PC-3 (cell line): ENCODE measurements at regions not wholly inside any gene's neighbourhood (a gene's known extent, or its start where the extent isn't known, plus 50 kb on each side); places are given as distances from the start of the nearest gene placed in this dataset.

Experiments used
- ATAC-seq: fragments of 200-7000 bp; cut with Tn5 transposase; 2 replicates; pipeline ENCODE4 v1.9.1; 2020; ENCODE audit warnings: mild to moderate bottlenecking, moderate library complexity
- BruUV-seq: library from RNA; stranded (reverse); fragments of 400-500 nt; replicated peaks from 2 replicates; lab custom pipeline; 2021; lab: Mats Ljungman, UMichigan
- CTCF ChIA-PET: fragments of 300-600 bp; sonication (Branson Sonifier 250); formaldehyde crosslinking; loops from one replicate; lab custom pipeline; 2022; ENCODE audit warnings: antibody characterized with exemption; lab: Charles Lee
- POLR2A ChIA-PET: fragments of 300-600 bp; sonication (Branson Sonifier 250); formaldehyde crosslinking; loops from one replicate; lab custom pipeline; 2022; ENCODE audit warnings: antibody characterized with exemption; ENCODE audit not compliant: unreplicated experiment; lab: Charles Lee
- DNase-seq: peaks from one replicate; pipeline ENCODE4 v3.0.0-alpha.2; 2015
- H2AFZ ChIP-seq: fragments of 300-600 bp; sonication (generic); 2 replicates; pipeline ENCODE4 v1.6.0; 2016; ENCODE audit warnings: antibody characterized with exemption, low read length
- H3F3A ChIP-seq: fragments of 300-600 bp; sonication (generic); one replicate; pipeline ENCODE4 v1.6.0; 2017; ENCODE audit warnings: antibody characterized with exemption, low read length, control low read depth, mild to moderate bottlenecking; ENCODE audit not compliant: unreplicated experiment
- H3K27ac ChIP-seq: fragments of 300-600 bp; sonication (generic); 2 replicates; pipeline ENCODE4 v1.5.1; 2016; ENCODE audit warnings: mild to moderate bottlenecking, low read length
- H3K27me3 ChIP-seq: fragments of 300-600 bp; sonication (generic); 2 replicates; pipeline ENCODE4 v1.6.1; 2016; ENCODE audit warnings: low read length, mixed read lengths
- H3K36me3 ChIP-seq: fragments of 300-600 bp; sonication (generic); 2 replicates; pipeline ENCODE4 v1.6.1; 2016; ENCODE audit warnings: low read depth, mixed run types, low read length, mixed read lengths
- H3K4me1 ChIP-seq: fragments of 300-600 bp; sonication (generic); 2 replicates; pipeline ENCODE4 v1.5.1; 2016; ENCODE audit warnings: low read length; ENCODE audit not compliant: insufficient read depth
- H3K4me2 ChIP-seq: fragments of 300-600 bp; sonication (generic); 2 replicates; pipeline ENCODE4 v1.6.0; 2016; ENCODE audit warnings: low read length
- H3K4me3 ChIP-seq: fragments of 300-600 bp; sonication (generic); 2 replicates; pipeline ENCODE4 v1.5.1; 2016; ENCODE audit warnings: mild to moderate bottlenecking, low read length, mixed read lengths
- H3K79me2 ChIP-seq: fragments of 300-600 bp; sonication (generic); 2 replicates; pipeline ENCODE4 v1.6.1; 2017; ENCODE audit warnings: low read length, mixed read lengths
- H3K9ac ChIP-seq: fragments of 300-600 bp; sonication (generic); 2 replicates; pipeline ENCODE4 v1.6.0; 2016; ENCODE audit warnings: mild to moderate bottlenecking, low read length
- H3K9me2 ChIP-seq: fragments of 300-600 bp; sonication (generic); replicated peaks from 2 replicates; pipeline ENCODE4 v1.6.1; 2016; ENCODE audit warnings: mixed run types, low read length, mixed read lengths
- H3K9me3 ChIP-seq: fragments of 300-600 bp; sonication (generic); 2 replicates; pipeline ENCODE4 v1.6.1; 2016; ENCODE audit warnings: low read length, mixed read lengths
- H4K20me1 ChIP-seq: fragments of 300-600 bp; sonication (generic); 2 replicates; pipeline ENCODE4 v1.6.1; 2016; ENCODE audit warnings: low read length, mixed read lengths
- CTCF ChIP-seq: fragments of 300-600 bp; sonication (generic); conservative IDR thresholded peaks from 2 replicates; pipeline ENCODE4 v1.5.1; 2017; ENCODE audit warnings: antibody characterized with exemption, low read depth, mild to moderate bottlenecking, low read length
- EZH2 ChIP-seq: fragments of 300-600 bp; sonication (generic); IDR thresholded peaks from one replicate; pipeline ENCODE4 v1.6.1; 2017; ENCODE audit warnings: antibody characterized with exemption, mild to moderate bottlenecking, low read length; ENCODE audit not compliant: unreplicated experiment
- EZH2phosphoT487 ChIP-seq: fragments of 300-600 bp; sonication (generic); IDR thresholded peaks from 2 replicates; pipeline ENCODE4 v1.6.1; 2018; ENCODE audit warnings: mild to moderate bottlenecking, antibody characterized with exemption, low read length, borderline replicate concordance
- intact Hi-C: fragments of 100-400 bp; cut with micrococcal nuclease; formaldehyde crosslinking; loops from 2 replicates; pipeline ENCODE4 v1.9.0; 2023

GRCh38 chr22:26907366-26907765, 250.0 kb downstream of the MIAT start:
- Histone ChIP-seq H3K27ac (no peak overlapping the region), H3K4me2 (no peak overlapping the region), H3K9me3 (no peaks in the 10 kb centered on the region), H3F3A (no peaks in the 10 kb centered on the region), H3K79me2 (no peaks in the 10 kb centered on the region), H3K9ac (no peak overlapping the region), H3K9me2 (no peaks in the 10 kb centered on the region), H3K4me3 (no peak overlapping the region), H2AFZ (no peak overlapping the region), H3K27me3 (peaks cover 48% of the 10 kb centered on the region), H3K36me3 (no peaks in the 10 kb centered on the region), H3K4me1 (no peaks in the 10 kb centered on the region), H4K20me1 (no peaks in the 10 kb centered on the region)
- TF ChIP-seq CTCF (no peak), EZH2phosphoT487 (no peak), EZH2 (no peak)
- intact Hi-C loops = no loop called here
- DNase-seq = no peak
- ATAC-seq = no peak
- ChIA-PET CTCF (no interaction called here), POLR2A (no interaction called here)
- no TSS peak for BruUV-seq

- no peak overlapping the region for H2AFZ ChIP-seq
- no peak overlapping the region for H3K4me2 ChIP-seq
- H3K36me3 ChIP-seq = no peaks in the 10 kb centered on the region
- H3F3A ChIP-seq = no peaks in the 10 kb centered on the region
- no peaks in the 10 kb centered on the region for H3K9me3 ChIP-seq
- no TSS peak for BruUV-seq
- CTCF ChIA-PET = no interaction called here
- no peaks in the 10 kb centered on the region for H3K9me2 ChIP-seq
- no peak overlapping the region for H3K27ac ChIP-seq
- no peaks in the 10 kb centered on the region for H4K20me1 ChIP-seq
- no peak overlapping the region for H3K4me3 ChIP-seq
- POLR2A ChIA-PET = no interaction called here
- ATAC-seq = no peak
- intact Hi-C loops = no loop called here
- TF ChIP-seq CTCF (no peak), EZH2phosphoT487 (no peak)
- no peaks in the 10 kb centered on the region for H3K79me2 ChIP-seq
- DNase-seq = no peak
- no peaks in the 10 kb centered on the region for H3K4me1 ChIP-seq
- peaks cover 51% of the 10 kb centered on the region for H3K27me3 ChIP-seq
- H3K9ac ChIP-seq = no peak overlapping the region
Measured at GRCh38 chr22:26910845-26911244, 253.5 kb downstream of the MIAT start.

DNA sequence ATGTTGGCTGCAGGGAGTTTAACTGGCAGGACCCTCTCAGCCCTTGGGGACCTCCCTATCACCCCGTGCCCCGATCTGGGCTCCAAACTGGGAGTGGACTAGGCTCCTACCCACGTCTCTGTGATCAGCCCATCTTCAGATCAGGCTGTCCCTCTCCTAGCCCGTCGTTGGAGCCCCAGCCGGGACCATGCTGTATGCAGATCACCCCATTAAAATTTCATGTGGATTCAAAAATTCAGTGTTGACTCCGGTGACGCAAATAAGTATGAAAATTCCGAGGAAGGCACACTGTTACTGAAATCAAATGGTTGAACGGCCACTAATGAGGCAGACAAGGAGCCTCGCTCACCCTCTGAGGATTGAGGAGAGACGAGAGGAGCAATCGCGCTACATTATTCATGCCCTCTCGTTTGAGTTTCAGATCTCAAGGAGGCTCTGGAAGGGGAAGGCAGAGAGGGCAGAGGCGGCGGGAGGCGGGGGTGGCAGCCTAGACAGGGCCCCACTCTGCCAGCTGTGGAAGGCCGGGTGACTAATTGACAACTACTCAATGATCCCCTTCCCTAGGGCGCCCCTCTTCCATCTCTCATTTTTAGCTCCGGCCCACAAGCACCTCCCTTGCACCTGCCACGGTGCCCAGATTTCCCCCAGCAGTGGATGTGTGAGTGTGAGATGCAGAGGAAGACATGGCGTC, 255.4 kb downstream of the MIAT start:
- H3K36me3 ChIP-seq = no peaks in the 10 kb centered on the region
- no peaks in the 10 kb centered on the region for H3K9me2 ChIP-seq
- no TSS peak for BruUV-seq
- intact Hi-C loops = no loop called here
- no peak overlapping the region for H3K9ac ChIP-seq
- no peaks in the 10 kb centered on the region for H4K20me1 ChIP-seq
- no peaks in the 10 kb centered on the region for H3K4me1 ChIP-seq
- no peak overlapping the region for H2AFZ ChIP-seq
- no peak overlapping the region for H3K4me2 ChIP-seq
- no peak overlapping the region for H3K4me3 ChIP-seq
- DNase-seq (no peak), ATAC-seq (no peak)
- CTCF ChIA-PET = no interaction called here
- no peaks in the 10 kb centered on the region for H3K9me3 ChIP-seq
- POLR2A ChIA-PET = no interaction called here
- H3K79me2 ChIP-seq = no peaks in the 10 kb centered on the region
- H3F3A ChIP-seq = no peaks in the 10 kb centered on the region
- peaks cover 51% of the 10 kb centered on the region for H3K27me3 ChIP-seq
- no peak overlapping the region for H3K27ac ChIP-seq
- no peak for TF ChIP-seq EZH2phosphoT487
- TF ChIP-seq EZH2 = no peak
- no peak for TF ChIP-seq CTCF
